22Rv1 (cell line): ENCODE measurements at regions not wholly inside any gene's neighbourhood (a gene's known extent, or its start where the extent isn't known, plus 50 kb on each side); places are given as distances from the start of the nearest gene placed in this dataset.

Experiments
- H3K27ac ChIP-seq: fragments of 450-650 bp; 2 replicates; pipeline ENCODE4 v1.5.1; 2017
- ZFX ChIP-seq: fragments of 450-650 bp; IDR thresholded peaks from 2 replicates; pipeline ENCODE4 v1.6.1; 2017; ENCODE audit warnings: antibody characterized with exemption, borderline replicate concordance
- TF ChIP-seq, protein P1 (sequence below): fragments of 450-650 bp; IDR thresholded peaks from 2 replicates; pipeline ENCODE4 v1.5.1; 2017; ENCODE audit warnings: mild to moderate bottlenecking

GRCh38 chr10:131499566-131499965 is 188.0 kb upstream of the TCERG1L start:
- TF ChIP-seq ZFX, result no peak
- TF ChIP-seq, protein P1, sequence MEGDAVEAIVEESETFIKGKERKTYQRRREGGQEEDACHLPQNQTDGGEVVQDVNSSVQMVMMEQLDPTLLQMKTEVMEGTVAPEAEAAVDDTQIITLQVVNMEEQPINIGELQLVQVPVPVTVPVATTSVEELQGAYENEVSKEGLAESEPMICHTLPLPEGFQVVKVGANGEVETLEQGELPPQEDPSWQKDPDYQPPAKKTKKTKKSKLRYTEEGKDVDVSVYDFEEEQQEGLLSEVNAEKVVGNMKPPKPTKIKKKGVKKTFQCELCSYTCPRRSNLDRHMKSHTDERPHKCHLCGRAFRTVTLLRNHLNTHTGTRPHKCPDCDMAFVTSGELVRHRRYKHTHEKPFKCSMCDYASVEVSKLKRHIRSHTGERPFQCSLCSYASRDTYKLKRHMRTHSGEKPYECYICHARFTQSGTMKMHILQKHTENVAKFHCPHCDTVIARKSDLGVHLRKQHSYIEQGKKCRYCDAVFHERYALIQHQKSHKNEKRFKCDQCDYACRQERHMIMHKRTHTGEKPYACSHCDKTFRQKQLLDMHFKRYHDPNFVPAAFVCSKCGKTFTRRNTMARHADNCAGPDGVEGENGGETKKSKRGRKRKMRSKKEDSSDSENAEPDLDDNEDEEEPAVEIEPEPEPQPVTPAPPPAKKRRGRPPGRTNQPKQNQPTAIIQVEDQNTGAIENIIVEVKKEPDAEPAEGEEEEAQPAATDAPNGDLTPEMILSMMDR, result no peak
- H3K27ac ChIP-seq, result no peak overlapping the region

- no peak overlapping the region for H3K27ac ChIP-seq
- TF ChIP-seq ZFX, result no peak
- TF ChIP-seq, protein P1, result no peak
Measured at GRCh38 chr10:131500181-131500580, 188.7 kb upstream of the TCERG1L start.

DNA sequence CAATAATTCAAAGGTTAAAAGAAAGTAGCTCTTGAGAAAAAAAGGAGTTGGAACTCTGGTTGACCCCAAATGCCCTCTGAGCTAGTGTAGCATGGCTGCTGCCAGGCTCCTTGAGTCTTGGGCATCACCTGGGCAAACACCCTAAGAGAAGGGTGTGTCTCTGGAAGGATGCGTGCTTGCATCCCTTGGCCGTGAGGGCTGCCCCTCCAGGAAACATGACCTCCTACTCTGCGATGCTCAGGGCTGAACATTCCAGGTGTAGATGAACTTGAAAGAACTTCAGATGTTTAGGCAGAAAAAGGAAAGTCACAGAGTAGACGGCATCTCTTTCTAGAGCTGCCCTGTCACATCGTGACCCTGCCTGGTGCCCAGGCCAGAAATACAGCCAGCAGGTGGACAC is 189.4 kb upstream of the TCERG1L start:
- TF ChIP-seq, protein P1, result no peak
- no peak for TF ChIP-seq ZFX
- H3K27ac ChIP-seq, result no peak overlapping the region

DNA sequence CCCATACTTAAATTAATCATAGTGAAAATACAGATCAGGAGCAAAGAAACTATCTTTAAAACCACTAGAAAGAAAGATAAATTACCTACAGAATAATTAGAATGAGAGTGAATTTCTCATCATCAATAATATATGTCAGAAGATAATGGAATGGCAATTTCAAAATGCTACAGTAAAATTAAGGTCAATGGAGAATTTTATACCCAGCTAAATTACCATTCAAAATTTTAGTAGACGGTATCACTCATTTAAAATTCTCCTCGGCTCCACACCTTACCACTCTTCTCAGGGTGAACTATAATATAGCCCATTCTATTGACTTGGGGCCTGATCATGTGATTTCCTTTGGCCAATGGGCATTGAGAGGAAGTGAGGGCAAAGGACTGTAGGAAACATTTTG is 192.5 kb upstream of the TCERG1L start:
- H3K27ac ChIP-seq, result no peak overlapping the region
- TF ChIP-seq, protein P1, result no peak
- no peak for TF ChIP-seq ZFX

- TF ChIP-seq ZFX, result no peak
- TF ChIP-seq, protein P1, result no peak
- no peak overlapping the region for H3K27ac ChIP-seq
Measured at GRCh38 chr10:131511391-131511790, 199.9 kb upstream of the TCERG1L start.

- H3K27ac ChIP-seq, result no peak overlapping the region
- TF ChIP-seq ZFX, result no peak
- TF ChIP-seq, protein P1, result no peak
Measured at GRCh38 chr10:131512852-131513251, 201.3 kb upstream of the TCERG1L start.

DNA sequence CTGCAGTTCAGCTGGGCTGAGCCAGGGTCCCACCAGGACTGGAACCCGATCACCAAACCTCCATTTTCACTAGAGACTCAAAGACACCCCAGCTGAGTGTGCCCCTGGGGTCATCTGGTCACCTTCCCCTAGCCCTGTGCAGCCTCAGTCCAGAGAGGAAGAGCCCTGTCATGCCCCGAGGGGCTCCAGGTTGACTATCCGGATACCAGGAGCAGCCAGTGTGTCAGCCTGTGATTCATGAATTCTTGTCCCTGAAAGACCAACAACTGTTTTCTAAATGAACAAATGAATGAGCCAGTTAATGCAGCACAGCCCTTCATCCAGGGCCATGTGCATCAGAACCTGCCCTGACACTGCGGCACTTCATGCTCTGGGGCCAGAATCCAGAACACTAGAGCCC is 201.9 kb upstream of the TCERG1L start:
- no peak for TF ChIP-seq ZFX
- TF ChIP-seq, protein P1, result no peak
- H3K27ac ChIP-seq, result no peak overlapping the region
